ENCODE measurements at regions not wholly inside any gene's neighbourhood (a gene's known extent, or its start where the extent isn't known, plus 50 kb on each side); places are given as distances from the start of the nearest gene placed in this dataset.

DNA sequence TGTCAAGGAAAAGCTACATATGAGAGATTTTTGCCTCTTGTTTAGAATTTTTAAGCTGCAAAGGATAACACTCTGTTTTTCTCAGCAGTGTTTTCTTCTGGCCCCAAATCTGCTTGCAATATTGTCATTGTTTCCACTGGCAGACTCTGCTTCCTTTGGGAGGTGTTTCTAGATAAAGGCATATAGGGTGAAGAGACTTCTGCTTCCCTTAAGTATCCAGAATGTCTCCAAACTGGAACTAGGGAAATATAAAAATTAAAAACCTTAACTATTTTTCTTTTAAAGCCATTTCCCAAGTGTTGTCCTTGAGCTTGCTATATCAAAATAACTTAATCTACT, 225.8 kb downstream of the CGGBP1 start:
- TF ChIP-seq CTCF (IDR thresholded peaks at IDR 0.05) (no peak), POLR2A (IDR thresholded peaks at IDR 0.05) (no peak)

Measured in body of pancreas (tissue), 4 donors.